Omental fat pad (tissue), 3 donors: ENCODE measurements at regions not wholly inside any gene's neighbourhood (a gene's known extent, or its start where the extent isn't known, plus 50 kb on each side); places are given as distances from the start of the nearest gene placed in this dataset.

ENCODE experiments used
- ATAC-seq: fragments of 150-250 bp; one replicate; pipeline ENCODE4 v1.9.1; 2016; ENCODE audit warnings: mild to moderate bottlenecking, moderate library complexity; ENCODE audit not compliant: low FRiP score
- DNase-seq: peaks from one replicate; pipeline ENCODE4 v3.0.0-alpha.2; 2019; ENCODE audit warnings: low spot score
- CTCF ChIP-seq, 3 donors: fragments of 450-650 bp; IDR thresholded peaks; one replicate each; pipeline ENCODE4 v1.5.1; 2016 to 2017; ENCODE audit warnings: antibody characterized with exemption in 3 of 3, mild to moderate bottlenecking in 3 of 3, moderate library complexity in 2 of 3

DNA sequence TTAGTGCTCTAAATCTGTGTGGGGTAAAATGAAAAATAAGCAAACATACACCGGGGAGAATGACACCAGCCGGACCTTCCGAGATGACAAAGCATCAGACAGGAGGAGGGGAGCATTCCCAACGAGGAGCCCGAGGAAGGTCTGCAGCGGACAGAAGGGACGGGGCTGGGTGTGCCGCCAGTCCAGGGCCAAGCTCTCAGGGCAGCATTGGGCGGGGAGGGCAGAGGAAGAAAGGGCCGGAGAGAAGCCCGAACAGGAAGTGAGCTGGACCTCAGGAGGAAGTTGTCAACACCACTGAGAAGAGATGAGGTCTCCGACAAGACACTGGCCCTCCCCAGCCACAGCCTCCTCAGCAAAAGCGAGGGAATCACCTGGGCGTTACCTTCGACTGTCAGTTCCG is 182.6 kb upstream of the RNF32 start:
- no peak for DNase-seq
- no peak for TF ChIP-seq CTCF (IDR thresholded peaks at IDR 0.05)
- ATAC-seq, result no peak

- ATAC-seq (no peak), DNase-seq (no peak)
- no peak for TF ChIP-seq CTCF (IDR thresholded peaks at IDR 0.05)
Observed at GRCh38 chr7:156456503-156457115, 184.0 kb upstream of the RNF32 start.

GRCh38 chr7:156456032-156456431 is 184.5 kb upstream of the RNF32 start:
- TF ChIP-seq CTCF (IDR thresholded peaks at IDR 0.05), result no peak
- DNase-seq (no peak), ATAC-seq (no peak)

GRCh38 chr7:156450473-156450872 is 190.1 kb upstream of the RNF32 start:
- no peak for TF ChIP-seq CTCF (IDR thresholded peaks at IDR 0.05)
- ATAC-seq (no peak), DNase-seq (no peak)

- DNase-seq (no peak), ATAC-seq (no peak)
- TF ChIP-seq CTCF (IDR thresholded peaks at IDR 0.05), result no peak
Observed at GRCh38 chr7:156448918-156449317, 191.7 kb upstream of the RNF32 start.

GRCh38 chr7:156446990-156447389 is 193.6 kb upstream of the RNF32 start:
- ATAC-seq, result no peak

More at GRCh38 chr7:156446990-156447389, 193.6 kb upstream of the RNF32 start:
- no peak for TF ChIP-seq CTCF (IDR thresholded peaks at IDR 0.05)
- DNase-seq, result no peak
